K562 (cell line): ENCODE measurements at regions not wholly inside any gene's neighbourhood (a gene's known extent, or its start where the extent isn't known, plus 50 kb on each side); places are given as distances from the start of the nearest gene placed in this dataset.

ENCODE experiments used
- EP300 ChIP-seq: IDR thresholded peaks from 2 replicates; pipeline ENCODE4 v1.6.1; 2012; ENCODE audit warnings: low read length, improper control_type of control experiment
- GMEB1 ChIP-seq: fragments of 250-450 bp; sonication (Bioruptor Pico); IDR thresholded peaks from 2 replicates; pipeline ENCODE4 v1.4.0; 2020; ENCODE audit warnings: mild to moderate bottlenecking
- MAX ChIP-seq: sonication (generic); formaldehyde crosslinking; IDR thresholded peaks from 2 replicates; pipeline ENCODE4 v1.9.0; 2022; ENCODE audit warnings: mild to moderate bottlenecking, missing genetic modification reagents
- MGA ChIP-seq: fragments of 450-650 bp; IDR thresholded peaks from 2 replicates; pipeline ENCODE4 v1.6.1; 2016; ENCODE audit warnings: mild to moderate bottlenecking, moderate library complexity
- NRF1 ChIP-seq, 2 experiments: fragments of 450-650 bp; IDR thresholded peaks in 1 of 2; conservative IDR thresholded peaks in 1 of 2; 2 replicates each; pipeline ENCODE4 v1.6.1; 2014; ENCODE audit warnings: mild to moderate bottlenecking in 2 of 2
- PHF8 ChIP-seq: fragments of 200-600 bp; sonication (generic); IDR thresholded peaks from 2 replicates; pipeline ENCODE4 v1.6.1; 2012; ENCODE audit warnings: mixed run types, mild to moderate bottlenecking, inconsistent platforms, low read length, moderate library complexity, borderline replicate concordance
- RAD21 ChIP-seq, 2 experiments: fragments of 250-450 bp in 1 of 2; fragments of 450-650 bp in 1 of 2; sonication (Bioruptor Pico) in 1 of 2; formaldehyde crosslinking in 1 of 2; IDR thresholded peaks in 1 of 2; conservative IDR thresholded peaks in 1 of 2; 2 replicates each; pipeline versions ENCODE4 v1.4.0 to v1.8.0; 2020 to 2022; ENCODE audit warnings: mild to moderate bottlenecking in 2 of 2, moderate library complexity in 1 of 2
- RNF219 ChIP-seq: fragments of 250-450 bp; sonication (Bioruptor Pico); IDR thresholded peaks from 2 replicates; pipeline ENCODE4 v1.5.0; 2022; ENCODE audit warnings: mild to moderate bottlenecking
- SRSF3 ChIP-seq: fragments of 200-400 bp; formaldehyde crosslinking; IDR thresholded peaks from 2 replicates; pipeline ENCODE4 v1.6.1; 2016; ENCODE audit warnings: mild to moderate bottlenecking, low read length, moderate library complexity; ENCODE audit not compliant: insufficient read depth
- TBP ChIP-seq: optimal IDR thresholded peaks from 2 replicates; pipeline ENCODE3; 2011; ENCODE audit warnings: low read depth, low read length, improper control_type of control experiment
- ZBTB7A ChIP-seq: IDR thresholded peaks from 2 replicates; pipeline ENCODE4 v1.6.1; 2011; ENCODE audit warnings: low read depth, mild to moderate bottlenecking, low read length, moderate library complexity, borderline replicate concordance; ENCODE audit not compliant: control insufficient read depth
- ZNF12 ChIP-seq: sonication (generic); formaldehyde crosslinking; IDR thresholded peaks from 2 replicates; pipeline ENCODE4 v1.4.0; 2020; ENCODE audit warnings: mild to moderate bottlenecking, missing genetic modification reagents

GRCh38 chr12:34347367-34347766, 325.1 kb downstream of the ALG10 start (continued):
- TF ChIP-seq GMEB1 (CRISPR knock-in tag) = no peak
- peak; percentile 90 to 92 for TF ChIP-seq NRF1 (conservative IDR thresholded peaks at IDR 0.05 in 1 of 2, IDR thresholded peaks at IDR 0.05 in 1 of 2)
- no peak for TF ChIP-seq RNF219
- TF ChIP-seq PHF8 = peak; percentile 19; the same call in 1 of the 2 replicates
- TF ChIP-seq SRSF3 = no peak
- TF ChIP-seq ZBTB7A = peak; percentile 99
- 0 out of 2 replicates have a peak, but pooled peaks have one; percentile 13 for TF ChIP-seq EP300
- TF ChIP-seq ZNF12 (CRISPR knock-in tag) = 0 out of 2 replicates have a peak, but pooled peaks have one; percentile 43
- TF ChIP-seq RAD21 (CRISPR knock-in tag; conservative IDR thresholded peaks at IDR 0.05 in 1 of 2, IDR thresholded peaks at IDR 0.05 in 1 of 2) = peak in 1 of 2 experiments; percentile 21; a peak in 1 of 4 replicates
- TF ChIP-seq MGA = peak; percentile 19; the same call in 1 of the 2 replicates
- no peak for TF ChIP-seq MAX (CRISPR knock-in tag)
- TF ChIP-seq TBP = peak; percentile 58
